ENCODE measurements at regions not wholly inside any gene's neighbourhood (a gene's known extent, or its start where the extent isn't known, plus 50 kb on each side); places are given as distances from the start of the nearest gene placed in this dataset.

DNA sequence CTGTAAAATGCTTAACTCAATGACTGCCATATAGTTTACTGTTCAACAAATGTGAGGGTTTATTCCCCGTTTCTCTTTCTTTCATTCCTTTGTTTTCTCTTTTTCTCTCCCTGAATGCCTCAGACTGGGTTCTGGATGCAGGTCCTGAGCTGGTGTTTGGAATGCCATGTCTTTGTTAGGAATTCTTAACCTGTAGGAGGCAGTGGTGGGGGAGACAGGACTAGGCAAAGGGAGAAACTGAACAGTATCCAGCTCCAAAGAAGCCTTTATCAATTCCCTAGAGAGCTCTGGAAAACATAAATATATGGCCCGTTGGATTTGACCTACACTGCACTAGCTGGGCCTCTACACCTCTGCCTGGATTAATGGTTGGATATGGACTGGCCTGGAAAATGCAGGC, 621.2 kb upstream of the SLC35B3 start:
- no peaks in the 10 kb centered on the region for H4K20me1 ChIP-seq (ENCODE audit: insufficient read depth, low read length)
- Mint-ChIP-seq H3K4me3 (no peak overlapping the region), H3K27me3 (ENCODE audit: low read depth in 3 of 3) (peaks cover 0 to 3% (median 2%) of the 10 kb centered on the region in 3 donors), H3K4me1 (no peaks in the 10 kb centered on the region), H3K27ac (no peak overlapping the region), H3K9me3 (peaks cover 0 to 2% (median 0%) of the 10 kb centered on the region in 7 donors), H3K36me3 (no peaks in the 10 kb centered on the region)
- intact Hi-C loops (cut with micrococcal nuclease) = no loop called here
- H3K79me2 ChIP-seq (ENCODE audit: insufficient read depth, low read length) = no peaks in the 10 kb centered on the region
- no peaks in the 10 kb centered on the region for H3K27me3 ChIP-seq (ENCODE audit: control insufficient read depth in 2 of 2, insufficient read depth in 2 of 2, low read length in 2 of 2)
- no peak overlapping the region for H2AFZ ChIP-seq (ENCODE audit: insufficient read depth, low read depth, low read length, poor library complexity, severe bottlenecking)
- no peak overlapping the region for H3K9ac ChIP-seq (ENCODE audit: insufficient read depth, low read length, poor library complexity, severe bottlenecking)
- H3K4me2 ChIP-seq (replicated peaks; ENCODE audit: extremely low read depth, low read length, poor library complexity, severe bottlenecking) = no peak overlapping the region
- no peak overlapping the region for H3K27ac ChIP-seq (ENCODE audit: low read depth in 1 of 2, low read length in 2 of 2)
- no peaks in the 10 kb centered on the region for H3K4me1 ChIP-seq (ENCODE audit: control insufficient read depth in 1 of 2, insufficient read depth in 2 of 2, low read length in 2 of 2)
- H3K36me3 ChIP-seq (replicated peaks in 1 of 2; ENCODE audit: control insufficient read depth in 1 of 2, insufficient read depth in 2 of 2, low read length in 2 of 2) = no peaks in the 10 kb centered on the region
- no peak for DNase-seq
- TF ChIP-seq, protein P1, sequence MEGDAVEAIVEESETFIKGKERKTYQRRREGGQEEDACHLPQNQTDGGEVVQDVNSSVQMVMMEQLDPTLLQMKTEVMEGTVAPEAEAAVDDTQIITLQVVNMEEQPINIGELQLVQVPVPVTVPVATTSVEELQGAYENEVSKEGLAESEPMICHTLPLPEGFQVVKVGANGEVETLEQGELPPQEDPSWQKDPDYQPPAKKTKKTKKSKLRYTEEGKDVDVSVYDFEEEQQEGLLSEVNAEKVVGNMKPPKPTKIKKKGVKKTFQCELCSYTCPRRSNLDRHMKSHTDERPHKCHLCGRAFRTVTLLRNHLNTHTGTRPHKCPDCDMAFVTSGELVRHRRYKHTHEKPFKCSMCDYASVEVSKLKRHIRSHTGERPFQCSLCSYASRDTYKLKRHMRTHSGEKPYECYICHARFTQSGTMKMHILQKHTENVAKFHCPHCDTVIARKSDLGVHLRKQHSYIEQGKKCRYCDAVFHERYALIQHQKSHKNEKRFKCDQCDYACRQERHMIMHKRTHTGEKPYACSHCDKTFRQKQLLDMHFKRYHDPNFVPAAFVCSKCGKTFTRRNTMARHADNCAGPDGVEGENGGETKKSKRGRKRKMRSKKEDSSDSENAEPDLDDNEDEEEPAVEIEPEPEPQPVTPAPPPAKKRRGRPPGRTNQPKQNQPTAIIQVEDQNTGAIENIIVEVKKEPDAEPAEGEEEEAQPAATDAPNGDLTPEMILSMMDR (IDR thresholded peaks at IDR 0.05) = no peak
- H3K9me3 ChIP-seq (replicated peaks in 1 of 2; ENCODE audit: control insufficient read depth in 1 of 2, insufficient read depth in 1 of 2, low read length in 2 of 2) = no peaks in the 10 kb centered on the region
- no peak overlapping the region for H3K4me3 ChIP-seq (replicated peaks in 1 of 3; ENCODE audit: low read depth in 2 of 3, low read length in 3 of 3)
- no CpG with 5 or more reads among the region's 2 CpGs for WGBS (ENCODE audit: insufficient coverage)

- Histone ChIP-seq H3K36me3 (replicated peaks in 1 of 2; ENCODE audit: control insufficient read depth in 1 of 2, insufficient read depth in 2 of 2, low read length in 2 of 2) (no peaks in the 10 kb centered on the region), H3K79me2 (ENCODE audit: insufficient read depth, low read length) (no peaks in the 10 kb centered on the region), H3K9ac (ENCODE audit: insufficient read depth, low read length, poor library complexity, severe bottlenecking) (no peak overlapping the region), H3K27ac (ENCODE audit: low read depth in 1 of 2, low read length in 2 of 2) (no peak overlapping the region), H3K4me2 (replicated peaks; ENCODE audit: extremely low read depth, low read length, poor library complexity, severe bottlenecking) (no peak overlapping the region), H3K4me3 (replicated peaks in 1 of 3; ENCODE audit: low read depth in 2 of 3, low read length in 3 of 3) (no peak overlapping the region), H2AFZ (ENCODE audit: insufficient read depth, low read depth, low read length, poor library complexity, severe bottlenecking) (no peak overlapping the region), H4K20me1 (ENCODE audit: insufficient read depth, low read length) (no peaks in the 10 kb centered on the region), H3K9me3 (replicated peaks in 1 of 2; ENCODE audit: control insufficient read depth in 1 of 2, insufficient read depth in 1 of 2, low read length in 2 of 2) (peaks cover 4 to 21% of the 10 kb centered on the region in 2 donors), H3K27me3 (ENCODE audit: control insufficient read depth in 2 of 2, insufficient read depth in 2 of 2, low read length in 2 of 2) (no peaks in the 10 kb centered on the region), H3K4me1 (ENCODE audit: control insufficient read depth in 1 of 2, insufficient read depth in 2 of 2, low read length in 2 of 2) (no peaks in the 10 kb centered on the region)
- Mint-ChIP-seq H3K4me3 (no peak overlapping the region), H3K27ac (no peak overlapping the region), H3K9me3 (peaks cover 5 to 34% (median 18%) of the 10 kb centered on the region in 7 donors), H3K4me1 (no peaks in the 10 kb centered on the region), H3K36me3 (no peaks in the 10 kb centered on the region), H3K27me3 (ENCODE audit: low read depth in 3 of 3) (peaks cover 0 to 3% (median 3%) of the 10 kb centered on the region in 3 donors)
- intact Hi-C loops (cut with micrococcal nuclease) = no loop called here
- TF ChIP-seq, protein P1 (IDR thresholded peaks at IDR 0.05) = no peak
- no peak for DNase-seq
- 73% methylated on average over 2 of the region's 3 CpGs for WGBS (ENCODE audit: insufficient coverage)
These were observed 609.1 kb upstream of the SLC35B3 start for GRCh38 chr6:9044426-9044825.
